GM21825 (cell line): ENCODE measurements at regions not wholly inside any gene's neighbourhood (a gene's known extent, or its start where the extent isn't known, plus 50 kb on each side); places are given as distances from the start of the nearest gene placed in this dataset.

Source experiments
- ATAC-seq: cut with Tn5 transposase; IDR thresholded peaks from one replicate; pipeline ENCODE4 v1.9.1; 2021; ENCODE audit warnings: mild to moderate bottlenecking, moderate library complexity; ENCODE audit not compliant: unreplicated experiment

DNA sequence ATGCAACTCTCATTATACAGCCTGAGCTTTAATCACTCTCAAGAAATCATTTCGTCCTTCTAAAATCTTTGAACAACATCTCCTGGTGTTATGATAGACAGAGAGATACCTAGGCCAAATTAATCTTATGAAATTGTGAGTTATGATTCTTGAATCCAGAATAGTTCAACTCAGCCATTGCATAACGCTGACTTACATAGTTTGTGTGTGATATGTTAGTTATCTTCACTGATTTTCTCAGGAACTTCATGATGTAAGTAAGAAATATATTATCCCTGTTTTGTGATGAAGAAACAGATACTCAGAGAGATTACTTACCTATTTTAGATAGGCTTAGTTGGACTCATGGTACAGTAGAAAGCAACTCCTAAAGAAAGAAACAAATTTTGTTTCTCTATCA lies 684.4 kb downstream of the ZEB2 start:
- ATAC-seq = no peak

DNA sequence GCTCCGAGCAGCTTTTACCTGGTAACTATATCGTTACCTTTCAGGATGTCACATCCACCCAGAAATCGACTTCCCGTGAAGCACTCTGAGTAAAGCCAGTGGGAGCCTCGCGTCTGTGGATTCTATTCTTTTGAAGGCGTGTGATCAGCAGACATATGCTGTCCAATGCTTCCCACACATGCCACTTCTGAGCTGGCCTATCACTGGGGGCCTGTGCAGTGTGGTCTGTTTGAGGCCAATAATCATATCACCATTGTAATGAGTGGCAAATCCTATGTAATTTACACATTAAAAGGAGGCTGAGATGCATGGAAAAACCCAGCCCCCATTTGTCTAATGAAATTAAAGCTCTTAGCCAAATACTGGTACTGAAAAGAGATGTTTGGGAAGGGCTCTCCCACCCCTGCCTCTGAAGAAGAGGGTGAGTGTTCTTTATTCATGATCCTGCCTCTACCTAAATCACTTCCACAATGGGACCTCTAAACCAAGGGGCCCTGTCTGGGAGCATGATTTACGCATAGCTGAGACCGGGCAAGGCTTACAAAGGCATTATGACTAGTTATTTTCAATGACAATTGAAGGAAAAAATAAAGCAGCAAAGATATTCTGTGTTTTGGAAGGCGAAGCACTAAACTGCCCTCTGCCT lies 686.8 kb downstream of the ZEB2 start:
- ATAC-seq = no peak

DNA sequence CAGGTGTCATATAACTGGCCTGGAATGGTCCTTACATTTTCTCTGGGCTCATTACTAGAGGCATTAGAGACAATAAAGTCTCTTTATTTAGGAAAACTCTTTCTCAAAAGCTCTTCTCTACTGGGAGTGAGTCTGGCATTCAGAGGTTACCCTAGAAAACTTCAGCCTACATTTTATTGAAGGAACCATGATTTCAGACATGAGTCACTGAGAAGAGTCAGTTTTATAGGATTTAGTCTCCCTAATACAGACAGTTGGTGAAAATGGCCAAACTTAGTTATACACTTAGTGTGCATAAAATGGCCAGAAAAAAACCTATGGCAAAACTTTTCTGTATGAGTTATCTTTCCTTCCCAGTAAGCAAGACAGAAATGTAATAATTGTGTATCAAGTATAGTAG lies 689.4 kb downstream of the ZEB2 start:
- ATAC-seq = no peak

DNA sequence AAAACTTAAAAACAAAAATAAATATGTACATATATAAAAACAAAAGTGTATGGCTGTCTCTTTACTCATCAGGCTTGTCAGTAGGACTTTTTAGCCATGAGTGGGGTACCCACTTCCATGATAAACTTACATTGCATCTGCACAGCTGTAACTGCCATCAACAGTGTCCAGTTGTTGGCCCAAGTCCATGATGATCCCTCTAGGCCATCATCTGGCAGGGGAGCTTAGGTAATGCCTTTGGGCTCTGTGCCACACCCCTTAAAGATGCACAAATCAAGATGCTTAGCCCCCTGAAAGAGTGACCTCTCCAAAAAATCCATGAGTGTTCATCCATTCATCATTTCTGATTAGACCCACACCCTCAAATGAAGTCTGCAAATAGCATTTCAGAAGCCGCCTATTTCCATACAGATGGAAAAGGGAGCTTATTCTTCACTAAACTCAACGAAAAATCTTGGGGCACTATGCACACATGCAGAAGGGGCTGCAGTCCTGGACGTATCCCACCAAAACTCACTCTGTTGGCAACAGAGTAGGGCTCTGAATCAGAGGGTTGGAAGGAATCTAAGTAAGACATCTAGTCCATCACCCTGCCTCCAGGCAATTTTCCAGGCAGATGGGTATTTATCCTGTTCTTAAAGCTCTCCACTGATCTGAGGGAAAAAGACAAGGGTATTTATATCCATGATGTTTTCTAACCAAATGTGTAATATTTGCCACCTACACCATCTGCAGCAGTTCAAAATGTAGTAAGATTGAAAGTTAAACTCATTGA lies 691.0 kb downstream of the ZEB2 start:
- ATAC-seq = no peak

DNA sequence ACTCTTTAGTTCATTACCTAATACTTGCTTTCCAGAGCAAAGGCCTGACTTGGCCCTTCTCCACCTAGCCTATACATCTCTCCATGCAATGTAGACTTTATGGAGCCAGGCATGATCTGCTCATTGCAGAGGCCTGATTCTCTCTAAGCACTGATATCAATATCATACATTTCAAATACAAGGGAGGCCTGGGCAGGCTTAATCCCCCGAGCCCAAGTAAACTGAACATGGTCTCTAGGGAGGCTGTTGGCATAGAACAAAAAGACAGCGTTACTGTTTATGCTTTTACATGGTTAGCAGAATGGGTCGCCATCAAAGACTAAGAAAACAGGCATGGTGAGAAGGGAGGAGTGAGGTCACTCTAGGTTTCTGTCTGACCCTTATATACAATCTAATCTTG lies 695.1 kb downstream of the ZEB2 start:
- ATAC-seq = no peak

DNA sequence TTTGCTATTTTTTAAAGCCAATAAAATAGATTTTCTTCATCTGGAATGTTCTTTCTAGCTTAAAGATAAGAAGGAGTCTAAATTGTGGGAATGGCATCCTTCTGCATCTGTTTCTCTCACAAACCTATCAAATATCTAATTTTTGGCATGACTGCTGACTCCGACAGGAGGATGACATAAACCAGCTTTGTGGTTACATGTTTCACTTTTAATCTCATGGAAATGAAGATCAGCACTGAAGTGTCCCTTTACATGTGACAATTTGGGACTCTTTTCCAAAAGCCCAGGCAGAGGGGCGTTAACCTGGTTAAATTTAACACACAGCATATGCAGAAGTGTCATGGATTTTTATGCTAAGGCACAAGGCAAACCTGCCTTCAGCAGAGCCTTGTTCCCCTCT lies 694.7 kb downstream of the ARHGAP15 start:
- no peak for ATAC-seq

DNA sequence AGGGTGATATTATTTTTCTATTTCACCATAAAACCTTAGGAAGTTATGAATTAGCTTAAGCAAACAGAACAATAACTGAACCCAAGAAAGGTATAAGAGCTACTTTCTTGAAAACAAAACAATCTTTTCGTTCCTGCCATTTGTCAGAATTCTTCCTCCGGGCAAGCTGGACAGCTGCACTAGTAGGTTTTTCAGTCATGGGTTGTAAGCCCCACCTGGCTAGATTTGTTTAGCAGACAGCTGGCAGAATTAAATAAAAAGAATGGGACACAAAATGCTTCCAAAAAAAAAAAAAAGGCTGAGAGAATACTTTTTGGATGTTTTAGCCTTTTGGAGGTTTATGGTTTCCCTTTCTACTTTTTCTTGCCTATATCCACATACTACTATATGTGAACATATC lies 694.1 kb downstream of the ARHGAP15 start:
- no peak for ATAC-seq

DNA sequence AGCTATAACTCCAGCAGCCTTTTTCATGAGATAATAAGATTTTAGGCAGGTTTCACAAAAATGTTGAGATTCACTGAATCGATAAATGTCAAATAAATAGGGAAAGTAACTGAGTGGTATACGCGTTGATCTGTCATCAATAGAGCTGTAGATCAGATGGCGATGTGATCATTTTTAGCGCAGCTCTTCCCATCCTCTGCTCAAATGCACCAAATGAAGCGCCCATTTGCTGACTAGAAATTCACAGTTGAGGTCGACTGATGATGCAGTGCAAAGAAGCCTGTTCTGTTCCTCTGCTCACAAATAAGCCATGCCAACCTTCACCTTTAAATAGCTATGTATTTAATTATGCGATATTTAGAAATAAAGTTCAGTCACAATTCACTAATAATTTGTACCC lies 693.5 kb downstream of the ARHGAP15 start:
- ATAC-seq = no peak

DNA sequence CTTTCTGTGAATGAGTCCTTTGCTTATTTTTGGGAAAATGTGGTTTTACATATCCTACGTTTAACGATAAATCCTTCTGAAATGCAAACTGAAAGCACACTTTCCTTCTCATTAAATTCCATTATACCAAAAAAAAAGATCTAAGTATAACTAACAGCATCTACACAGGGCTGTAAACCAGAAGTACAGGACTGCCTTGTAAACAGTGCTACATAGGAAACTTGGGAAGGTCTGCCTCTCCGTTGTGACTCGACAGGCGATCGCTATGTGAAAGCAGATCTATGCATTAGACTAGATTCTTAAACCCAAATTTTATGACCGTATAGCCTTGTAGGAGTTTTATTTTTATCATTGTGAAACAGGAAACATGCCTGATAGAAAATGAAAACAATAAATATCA lies 690.5 kb downstream of the ARHGAP15 start:
- ATAC-seq = no peak

DNA sequence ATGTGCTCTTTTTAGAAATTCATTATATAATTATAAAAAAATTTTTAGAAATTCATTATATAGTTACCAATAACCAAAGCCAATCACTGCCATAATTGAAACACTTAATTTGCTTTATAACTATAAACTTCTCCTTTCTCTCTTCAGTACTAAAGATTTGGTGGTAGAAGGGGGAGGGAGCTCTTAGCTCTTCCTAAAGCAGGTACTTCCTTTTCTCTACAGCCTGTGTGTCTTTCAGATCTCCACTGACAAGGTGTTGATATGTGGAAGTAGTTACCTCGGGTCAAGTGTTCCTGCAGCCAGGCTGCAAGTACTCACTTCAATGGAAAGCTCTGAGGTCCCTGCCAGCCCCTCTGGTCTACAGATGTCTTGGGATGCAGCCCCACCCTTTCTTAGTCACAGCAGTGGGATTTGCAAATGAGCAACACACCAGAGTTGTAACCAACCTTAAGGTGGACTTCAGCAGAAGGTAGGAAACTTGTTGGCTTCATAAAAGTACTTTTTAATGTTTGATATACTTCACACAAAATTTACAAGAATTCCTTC lies 690.0 kb downstream of the ARHGAP15 start:
- ATAC-seq = no peak
